SW480 (cell line): ENCODE measurements at regions not wholly inside any gene's neighbourhood (a gene's known extent, or its start where the extent isn't known, plus 50 kb on each side); places are given as distances from the start of the nearest gene placed in this dataset.
"Not testable (repeated sequence)": the region's sequence is repeated elsewhere in the genome, so short reads cannot be mapped to it uniquely, and the experiment has no call there.

Experiments
- DNase-seq: peaks from one replicate; pipeline ENCODE4 v3.0.0-alpha.2; 2016; ENCODE audit warnings: low spot score

DNA sequence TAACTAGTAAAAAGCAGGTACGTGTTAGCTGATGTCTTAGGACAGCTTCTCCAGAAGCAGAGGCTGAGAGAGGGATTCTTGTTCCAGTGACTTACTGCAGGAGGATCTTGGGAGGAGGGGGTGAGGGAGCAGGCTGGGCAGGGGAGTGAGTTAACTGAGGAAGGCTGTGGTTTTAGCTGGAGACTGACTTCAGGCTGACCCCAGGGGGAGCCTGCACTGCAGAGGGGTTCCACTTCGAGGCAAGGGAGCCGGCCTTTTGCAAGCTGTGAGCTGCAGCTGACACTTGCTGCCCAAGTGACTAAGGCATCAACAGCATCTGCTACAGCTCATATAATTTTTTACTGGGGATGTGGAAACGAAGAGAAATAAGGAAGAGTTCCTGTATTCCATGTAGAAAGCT lies 50.4 kb upstream of the SOD1 start:
- DNase-seq, result no peak

DNA sequence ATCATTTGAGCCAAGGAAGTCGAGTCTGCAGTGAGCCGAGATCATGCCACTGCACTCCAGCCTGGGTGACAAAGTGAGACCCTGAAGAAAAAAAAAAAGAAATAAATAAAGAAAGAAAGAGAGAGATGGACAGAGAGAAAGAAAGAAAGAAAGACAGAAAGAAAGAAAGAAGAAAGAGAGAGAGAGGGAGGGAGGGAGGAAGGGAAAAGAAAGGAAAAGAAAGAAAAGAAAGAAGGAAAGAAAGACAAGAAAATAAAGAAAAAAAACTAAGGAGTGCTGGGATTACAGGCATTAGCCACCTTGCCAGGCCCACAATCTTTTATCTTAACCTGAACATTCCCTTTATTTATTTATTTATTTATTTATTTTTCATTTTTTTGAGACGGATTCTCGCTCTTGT lies 51.7 kb upstream of the SOD1 start:
- DNase-seq, result no peak

DNA sequence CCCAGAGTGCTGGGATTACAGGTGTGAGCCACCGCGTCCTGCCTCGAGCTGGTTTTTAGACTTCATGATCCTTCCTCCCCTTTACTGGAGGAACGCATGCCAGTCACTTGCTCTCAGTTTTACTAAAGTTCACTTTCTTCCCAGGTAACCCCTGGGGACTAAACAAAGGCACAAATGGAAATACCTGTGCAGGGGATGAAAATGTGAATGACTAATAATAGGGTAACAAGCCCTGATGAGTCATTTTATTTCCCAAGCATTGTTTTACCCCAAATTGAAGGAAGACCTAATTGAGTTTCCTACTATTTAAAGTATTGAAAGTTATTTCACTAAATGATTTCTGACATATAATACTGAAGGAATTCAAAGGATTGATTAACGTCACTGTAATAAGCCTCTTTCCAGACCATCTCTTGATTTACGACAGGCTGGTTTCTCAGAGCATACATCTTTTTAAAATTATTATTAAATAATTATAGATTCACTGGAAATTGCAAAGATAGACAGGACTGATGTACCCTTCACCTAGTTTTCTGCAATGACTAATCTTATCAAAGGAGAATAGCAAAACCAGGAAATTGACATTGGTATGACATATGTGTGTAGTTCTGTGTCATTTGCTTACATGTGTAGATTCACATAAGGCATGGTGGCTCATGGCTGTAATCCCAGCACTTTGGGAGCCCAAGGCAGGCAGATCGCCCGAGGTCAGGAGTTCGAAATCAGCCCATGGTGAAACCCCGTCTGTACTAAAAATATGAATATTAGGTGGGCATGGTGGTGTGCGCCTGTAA lies 53.2 kb upstream of the SOD1 start:
- no peak for DNase-seq

DNA sequence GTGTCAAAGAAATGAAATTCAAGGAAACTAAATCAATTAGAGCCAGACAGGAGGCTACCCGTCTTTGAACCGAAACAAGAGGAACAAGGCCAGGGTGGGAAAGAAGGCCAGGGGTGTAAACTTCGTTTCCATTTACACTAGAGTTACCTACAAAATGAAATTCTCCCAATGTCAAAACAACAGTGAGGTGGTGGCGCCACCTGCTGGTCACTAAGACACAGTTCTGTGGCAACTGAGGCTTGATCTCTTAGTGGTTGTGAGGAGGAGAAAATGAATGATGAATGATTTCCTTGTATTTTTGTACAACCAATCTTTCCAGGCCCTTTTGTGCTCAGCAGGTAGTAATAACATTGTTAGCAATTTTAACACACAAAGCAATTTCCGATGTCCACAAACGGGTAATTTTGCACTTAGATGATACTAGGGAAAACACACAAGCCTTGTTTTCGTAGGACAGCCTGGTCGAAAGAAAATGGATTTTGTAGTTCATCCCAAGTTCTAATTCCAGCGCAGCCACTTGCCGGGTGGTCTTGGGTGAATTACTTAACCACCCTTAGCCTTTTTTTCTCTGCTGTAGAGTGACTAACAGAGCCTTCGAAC lies 54.8 kb upstream of the SOD1 start:
- peak; percentile 68 for DNase-seq

DNA sequence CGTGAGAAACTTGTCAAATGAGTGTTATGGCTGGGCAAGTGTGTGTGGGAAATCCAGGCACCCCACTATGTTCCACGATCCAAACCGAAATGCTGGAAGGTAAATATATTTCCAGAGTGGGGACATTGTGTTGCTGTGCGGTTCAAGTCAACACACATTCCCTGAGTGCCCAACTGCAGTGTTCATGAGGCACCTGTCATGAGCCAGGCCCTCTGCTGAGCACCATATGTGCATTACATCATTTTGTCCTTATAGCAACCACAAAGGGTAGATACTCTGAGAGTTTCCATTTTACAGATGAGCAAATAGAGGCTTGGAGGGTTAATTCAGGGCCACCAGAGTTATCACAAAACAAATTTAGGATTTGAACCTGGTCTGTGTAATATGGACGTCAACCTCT lies 59.9 kb upstream of the SOD1 start:
- DNase-seq, result no peak

DNA sequence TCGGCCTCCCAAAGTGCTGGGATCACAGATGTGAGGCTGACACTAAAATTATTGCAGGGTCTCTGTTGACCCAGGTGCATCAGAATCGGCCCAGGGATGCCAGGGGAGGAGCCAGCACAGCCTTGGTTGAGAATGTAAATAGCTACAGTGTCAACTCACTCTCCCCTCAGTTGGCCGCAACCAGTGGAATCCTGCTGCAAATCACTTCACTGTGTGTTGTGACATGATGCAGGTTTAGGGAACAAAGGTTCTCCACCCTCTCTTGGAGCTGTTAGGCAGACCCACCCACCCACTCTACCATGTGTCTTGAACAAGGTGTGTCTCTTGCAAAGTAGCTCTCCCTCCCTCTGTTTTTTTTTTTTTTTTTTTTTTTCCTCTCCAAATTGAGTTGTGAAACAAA lies 60.5 kb upstream of the SOD1 start:
- DNase-seq, result no peak

DNA sequence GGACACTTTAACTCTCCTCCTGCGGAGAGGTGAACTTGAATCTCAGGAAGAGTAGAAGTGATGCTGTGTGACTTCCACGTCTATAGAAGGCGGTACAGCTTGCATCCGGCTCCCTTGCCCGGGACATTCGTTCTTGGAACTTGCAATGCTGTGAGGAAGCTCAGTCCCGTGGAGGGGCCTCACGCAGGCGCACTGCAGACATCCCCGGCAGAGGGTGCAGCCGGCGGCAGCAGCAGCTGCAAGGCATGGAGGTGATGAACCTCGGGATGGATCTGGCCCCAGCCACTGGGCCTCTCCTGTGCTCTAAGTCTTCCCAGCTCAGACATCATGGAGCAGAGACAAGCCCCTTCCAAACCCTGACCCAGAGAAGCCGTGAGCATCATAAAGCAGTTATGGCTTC lies 61.8 kb upstream of the SOD1 start:
- no peak for DNase-seq

DNA sequence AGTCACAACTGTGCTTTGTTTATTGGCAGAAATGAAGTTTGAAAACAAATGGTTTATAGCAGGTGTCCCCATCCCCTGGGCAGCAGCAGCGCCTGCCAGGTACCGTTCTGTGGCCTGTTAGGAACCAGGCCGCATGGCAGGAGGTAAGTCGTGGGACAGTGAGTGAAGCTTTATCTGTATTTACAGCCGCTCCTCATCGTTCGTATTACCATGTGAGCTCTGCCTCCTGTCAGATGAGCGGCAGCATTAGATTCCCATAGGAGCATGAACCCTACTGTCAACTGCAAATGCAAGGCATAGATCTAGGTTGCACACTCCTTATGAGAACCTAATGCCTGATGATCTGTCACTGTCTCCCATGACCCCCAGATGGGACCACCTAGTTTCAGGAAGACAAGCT lies 63.4 kb upstream of the SOD1 start:
- DNase-seq, result no peak

DNA sequence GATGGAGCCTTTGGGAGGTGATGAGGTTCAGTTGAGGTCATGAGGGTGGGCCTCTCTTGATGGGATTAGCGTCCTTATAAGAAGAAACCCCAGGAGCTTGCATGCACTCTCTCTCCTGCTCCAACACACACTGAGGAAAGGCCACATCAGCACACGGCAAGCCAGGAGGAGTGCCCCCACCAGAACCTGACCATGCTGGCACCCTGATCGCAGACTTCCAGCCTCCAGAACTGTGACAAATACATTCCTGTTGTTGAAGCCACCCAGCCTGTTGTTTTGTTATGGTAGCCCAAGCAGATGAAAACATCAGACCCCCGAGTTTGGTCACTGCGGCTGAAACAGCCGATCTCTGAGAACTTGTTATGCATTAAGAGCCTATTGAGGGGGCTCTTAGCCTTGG lies 64.8 kb upstream of the SOD1 start:
- no peak for DNase-seq

DNA sequence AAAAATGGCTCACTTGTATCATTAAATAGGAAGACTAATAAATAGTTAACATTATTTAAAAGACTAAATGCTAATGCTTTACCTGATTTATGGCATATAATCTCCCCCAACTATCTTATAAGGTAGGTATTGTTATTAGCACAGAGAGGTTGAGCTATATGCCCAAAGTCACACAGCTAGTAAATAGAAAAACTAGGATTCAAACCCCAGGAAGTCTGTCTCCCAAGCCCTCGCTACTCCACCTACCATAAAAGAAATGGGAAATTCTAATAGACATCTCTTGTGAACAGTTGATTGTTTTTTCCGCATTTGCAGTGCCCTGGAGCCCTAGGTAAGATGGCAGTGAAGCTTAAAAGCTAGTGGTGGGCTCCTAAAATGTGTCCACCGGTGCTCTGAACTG lies 65.2 kb upstream of the SOD1 start:
- DNase-seq, result no peak

DNA sequence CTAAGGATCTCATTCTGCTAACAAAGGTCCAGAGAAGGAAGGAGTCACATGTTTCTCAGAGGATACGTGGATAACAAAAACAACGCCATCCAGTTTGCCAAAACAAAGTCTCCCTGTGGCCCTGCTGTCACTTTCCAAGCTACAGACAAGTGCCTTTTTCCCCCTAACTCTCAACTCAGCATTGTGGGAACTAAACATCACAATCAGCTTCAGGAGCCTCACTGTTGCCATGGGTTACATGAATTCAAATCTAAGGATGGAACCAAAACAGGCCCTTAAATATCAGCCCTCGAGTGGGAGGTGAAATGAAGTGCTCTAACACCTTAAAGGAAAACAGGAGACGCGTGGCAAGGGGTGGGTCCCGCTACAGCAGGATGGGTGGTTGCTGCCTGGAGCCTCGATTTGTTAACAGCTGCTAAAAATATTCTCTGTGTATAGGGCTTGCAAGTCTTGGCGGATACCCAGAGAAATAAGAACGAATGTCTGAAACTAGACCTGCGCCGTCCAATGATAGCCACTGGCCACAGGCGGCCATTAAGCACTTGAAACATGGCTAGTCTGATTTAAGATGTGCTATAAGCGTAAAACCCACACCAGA lies 66.4 kb upstream of the SOD1 start:
- DNase-seq, result no peak

DNA sequence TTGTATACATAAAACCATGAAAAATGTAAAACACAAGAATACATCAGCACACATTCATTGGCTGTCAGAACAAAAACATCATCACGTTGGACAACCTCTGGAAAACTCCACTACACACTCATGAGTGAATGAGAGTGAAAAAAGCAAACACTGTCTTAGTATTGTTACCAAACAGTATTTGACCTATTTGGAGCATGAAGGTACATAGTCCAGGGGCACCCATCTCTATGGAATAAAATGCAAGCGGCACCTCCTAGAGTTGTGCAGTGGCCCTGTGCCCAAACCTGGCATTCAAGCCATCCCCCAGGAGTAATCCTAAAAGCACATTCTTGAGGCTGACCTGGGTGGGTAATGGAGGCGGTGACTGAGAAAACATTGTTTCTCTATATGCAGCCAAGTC lies 67.0 kb upstream of the SOD1 start:
- DNase-seq, result no peak

DNA sequence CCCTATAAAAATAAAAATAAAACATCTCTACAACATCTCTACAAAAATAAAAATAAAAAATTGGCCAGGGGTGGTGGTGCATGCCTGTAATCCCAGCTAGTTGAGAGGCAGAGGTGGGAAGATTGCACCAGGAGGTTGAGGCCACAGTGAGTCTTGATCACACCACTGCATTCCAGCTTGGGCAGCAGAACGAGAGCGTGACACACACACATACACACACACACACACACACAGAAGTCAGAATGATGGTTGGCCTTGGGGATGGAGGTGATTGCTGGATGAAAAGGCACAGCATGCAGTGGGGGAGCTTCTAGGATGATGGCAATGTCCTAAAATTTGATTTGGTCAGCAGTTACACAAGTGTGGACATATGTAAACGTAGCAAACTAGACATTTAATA lies 69.7 kb upstream of the SOD1 start:
- DNase-seq, result no peak

DNA sequence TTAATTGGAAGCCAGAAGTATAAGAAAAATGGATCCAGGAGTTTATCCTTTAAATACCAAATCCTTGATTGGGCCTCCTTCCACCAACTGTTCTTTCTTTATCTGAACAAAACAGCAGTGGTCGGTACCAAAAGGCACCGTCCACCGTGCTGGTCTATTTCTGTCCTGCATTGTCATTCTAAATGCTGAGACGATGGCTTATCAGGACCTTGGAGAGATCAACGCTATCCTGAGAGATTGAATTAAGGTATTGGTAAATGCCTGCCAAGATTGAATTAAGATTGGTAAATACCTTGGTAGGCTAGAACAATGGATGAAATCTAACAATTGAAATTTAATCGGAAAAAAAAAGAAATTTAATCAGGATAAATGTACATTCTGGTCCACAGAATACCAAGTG lies 73.4 kb upstream of the SOD1 start:
- no peak for DNase-seq

DNA sequence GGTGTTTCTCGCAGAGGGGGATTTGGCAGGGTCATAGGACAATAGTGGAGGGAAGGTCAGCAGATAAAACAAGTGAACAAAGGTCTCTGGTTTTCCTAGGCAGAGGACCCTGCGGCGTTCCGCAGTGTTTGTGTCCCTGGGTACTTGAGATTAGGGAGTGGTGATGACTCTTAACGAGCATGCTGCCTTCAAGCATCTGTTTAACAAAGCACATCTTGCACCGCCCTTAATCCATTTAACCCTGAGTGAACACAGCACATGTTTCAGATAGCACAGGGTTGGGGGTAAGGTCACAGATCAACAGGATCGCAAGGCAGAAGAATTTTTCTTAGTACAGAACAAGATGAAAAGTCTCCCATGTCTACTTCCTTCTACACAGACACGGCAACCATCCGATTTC lies 75.6 kb upstream of the SOD1 start:
- not testable (repeated sequence) for DNase-seq

DNA sequence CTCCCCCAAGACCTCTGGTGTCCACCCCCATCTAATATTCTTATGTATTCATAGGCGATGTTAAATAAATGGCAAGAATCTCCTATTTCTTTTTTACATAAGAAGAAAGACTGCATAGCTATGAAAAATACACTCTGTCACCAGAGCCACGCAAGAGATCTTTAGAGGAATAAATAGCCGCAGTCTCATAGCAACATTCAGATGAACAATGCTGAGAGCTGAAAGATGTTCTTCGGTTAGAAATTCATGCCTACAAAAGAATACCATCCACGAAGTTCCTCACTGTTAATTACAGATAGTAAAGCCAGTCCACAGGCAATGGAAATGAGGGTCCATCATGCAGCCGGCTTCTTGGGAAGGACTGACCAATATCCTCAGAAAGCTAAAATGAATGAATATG lies 76.0 kb upstream of the SOD1 start:
- no peak for DNase-seq

DNA sequence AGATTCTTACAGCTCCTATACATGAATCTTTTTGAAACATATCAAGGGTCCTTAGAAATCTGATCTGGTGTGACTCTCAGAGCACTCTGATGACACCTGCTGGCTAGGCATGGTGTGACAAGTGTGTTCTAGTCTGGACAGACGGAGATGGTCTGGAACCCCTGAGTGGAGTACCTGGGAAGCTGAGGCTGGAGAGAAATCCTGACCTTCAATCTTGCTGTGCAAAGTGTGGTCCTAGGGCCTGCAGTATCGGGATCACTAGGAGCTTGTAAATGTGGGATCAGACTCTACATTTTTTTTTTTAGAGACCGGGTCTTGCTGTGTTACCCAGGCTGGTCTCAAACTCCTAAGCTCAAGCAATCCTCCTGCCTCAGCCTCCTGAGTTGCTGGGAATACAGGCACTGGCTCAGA lies 78.6 kb upstream of the SOD1 start:
- peak; percentile 71 for DNase-seq

DNA sequence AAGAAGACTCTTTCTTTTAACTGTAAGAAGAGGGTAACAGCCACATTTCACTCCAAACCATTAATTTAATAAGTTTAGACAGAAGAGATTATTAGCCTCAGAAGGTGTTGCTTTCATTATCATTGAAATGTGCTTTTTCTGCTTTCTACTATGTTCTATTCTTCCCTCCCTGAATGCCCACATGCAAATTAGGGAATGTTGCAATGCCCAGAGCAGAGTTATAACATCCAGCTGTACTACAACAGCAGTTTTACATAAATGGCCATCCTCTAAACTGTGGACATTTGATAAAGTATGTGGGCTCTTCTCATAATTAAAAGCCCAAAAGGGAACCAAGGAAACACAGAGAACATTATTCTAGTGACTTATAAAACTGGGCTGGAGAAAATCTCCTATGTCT lies 82.2 kb upstream of the SOD1 start:
- DNase-seq, result no peak

DNA sequence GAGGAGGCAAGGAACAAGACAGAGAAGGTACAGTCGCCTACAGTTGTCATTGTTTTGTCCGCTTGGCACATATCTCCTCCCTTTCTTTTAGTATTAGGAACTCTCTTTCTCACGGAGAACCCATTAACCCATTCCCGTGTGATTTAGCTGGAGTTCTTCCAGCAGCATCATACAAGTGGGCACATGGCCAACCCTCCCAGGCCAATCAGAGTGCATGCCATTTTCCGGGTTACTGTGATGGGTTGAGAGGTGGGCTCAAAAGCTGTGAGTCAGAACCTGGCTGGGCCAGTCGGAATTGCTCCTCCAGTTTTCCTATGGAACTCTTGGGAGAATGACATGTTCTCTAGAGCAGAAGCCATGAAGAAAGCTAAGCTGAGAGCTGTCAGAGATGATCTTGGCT lies 83.1 kb upstream of the SOD1 start:
- no peak for DNase-seq

DNA sequence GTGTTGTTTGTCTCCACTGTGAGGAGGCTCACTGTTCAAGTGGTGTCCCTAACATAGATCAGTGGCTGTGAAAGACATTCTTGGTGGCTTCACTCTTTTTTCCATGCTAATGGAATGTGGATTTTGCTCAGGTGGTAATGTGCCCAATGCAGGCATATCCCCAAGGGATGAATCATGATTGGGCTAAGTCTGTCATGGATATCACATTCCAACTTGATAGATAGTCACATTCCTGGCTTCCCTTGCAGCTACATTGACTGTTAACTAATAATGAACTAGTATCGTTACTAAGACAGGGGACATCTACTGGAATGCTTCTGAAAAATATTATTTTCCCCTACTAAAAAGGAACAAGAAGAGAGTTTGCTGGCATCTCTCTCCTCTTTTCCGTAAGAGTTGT lies 86.3 kb upstream of the SOD1 start:
- DNase-seq, result no peak

DNA sequence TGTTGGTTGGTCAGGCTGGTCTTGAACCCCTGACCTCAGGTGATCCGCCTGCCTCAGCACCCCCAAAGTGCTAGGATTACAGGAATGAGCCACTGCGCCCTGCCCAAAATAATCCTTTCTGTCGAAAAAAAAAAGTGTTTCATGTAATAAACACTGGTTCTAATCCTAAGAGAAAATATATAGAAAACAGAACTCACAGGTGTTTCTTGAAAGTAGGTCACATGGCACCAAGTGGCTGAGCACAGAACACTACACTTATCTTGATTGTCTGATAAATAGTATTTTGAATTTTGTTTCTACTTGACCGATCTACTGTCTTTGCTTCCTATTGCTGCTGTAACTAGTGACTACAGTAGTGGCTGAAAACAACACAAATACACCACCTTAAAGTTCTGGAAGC lies 87.6 kb upstream of the SOD1 start:
- no peak for DNase-seq

DNA sequence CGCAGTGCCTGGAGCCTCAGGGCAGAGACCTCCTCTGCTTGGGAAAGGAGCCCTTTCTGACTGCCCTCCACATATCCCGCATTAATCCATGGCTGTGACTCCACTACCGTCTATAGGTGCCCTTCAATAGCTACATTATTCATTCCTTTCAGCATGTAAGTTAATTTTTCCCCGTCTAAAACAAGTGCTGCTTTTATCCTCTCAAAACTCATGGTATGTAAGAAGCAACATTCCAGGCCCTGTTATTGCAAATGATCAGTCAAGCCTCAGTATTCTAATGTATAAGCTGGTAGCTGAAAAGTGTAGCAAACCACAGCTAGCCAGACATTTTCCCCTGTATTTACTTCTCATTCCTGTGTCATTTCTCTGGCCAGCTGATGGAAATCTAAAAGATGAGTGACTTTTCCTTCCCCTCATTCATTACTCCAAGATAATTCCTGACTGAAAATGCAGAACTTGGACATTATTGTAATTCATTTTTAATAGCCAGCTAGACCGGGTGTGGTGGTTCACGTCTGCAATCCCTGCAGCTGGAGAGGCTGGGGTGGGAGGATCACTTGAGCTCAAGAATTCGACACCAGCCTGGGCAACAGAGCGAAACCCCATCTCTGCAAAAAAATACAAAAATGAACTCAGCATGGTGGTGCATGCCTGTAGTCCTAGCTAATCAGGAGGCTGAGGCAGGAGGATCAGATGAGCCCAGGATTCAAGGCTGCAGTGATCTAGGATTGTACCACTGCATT lies 88.5 kb upstream of the SOD1 start:
- DNase-seq, result no peak

DNA sequence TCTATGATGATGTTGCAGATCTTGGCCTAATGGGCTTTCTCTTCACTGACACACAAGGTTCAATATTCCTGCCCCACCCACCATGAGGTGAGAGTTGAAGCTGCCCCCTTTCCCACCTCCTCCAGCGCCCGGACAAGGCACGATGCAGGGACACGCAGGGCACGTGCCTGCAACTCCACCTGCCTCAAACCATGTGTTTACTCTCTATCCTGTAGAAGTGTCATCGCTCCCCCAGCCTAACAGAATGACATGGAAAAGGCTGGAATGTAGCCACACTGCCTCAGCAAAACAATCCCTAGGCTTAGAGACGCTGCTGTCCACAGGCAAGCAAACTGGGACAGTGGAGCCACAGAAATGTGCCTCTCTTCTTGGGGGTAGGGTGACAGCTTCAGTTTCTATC lies 92.9 kb upstream of the SOD1 start:
- DNase-seq, result no peak
